HL-60 (cell line): ENCODE measurements at regions not wholly inside any gene's neighbourhood (a gene's known extent, or its start where the extent isn't known, plus 50 kb on each side); places are given as distances from the start of the nearest gene placed in this dataset.

ENCODE experiments used
- DNase-seq, 2 experiments: peaks; one replicate each; pipeline ENCODE4 v3.0.0-alpha.2; 2010 to 2020; ENCODE audit warnings: low read depth in 1 of 2, low spot score in 1 of 2
- H3K27ac ChIP-seq: fragments of 250-450 bp; sonication (Bioruptor Pico); replicated peaks from 2 replicates; pipeline ENCODE4 v1.5.1; 2020; ENCODE audit warnings: mild to moderate bottlenecking, moderate library complexity
- H3K27me3 ChIP-seq: fragments of 250-450 bp; sonication (Bioruptor Pico); 2 replicates; pipeline ENCODE4 v1.5.1; 2021; ENCODE audit warnings: mild to moderate bottlenecking, moderate library complexity; ENCODE audit not compliant: insufficient read depth, poor library complexity, severe bottlenecking
- H3K4me3 ChIP-seq: replicated peaks from 2 replicates; pipeline ENCODE4 v1.5.1; 2011; ENCODE audit warnings: mild to moderate bottlenecking, control low read depth, low read length; ENCODE audit not compliant: insufficient read depth
- GABPA ChIP-seq: IDR thresholded peaks from 2 replicates; pipeline ENCODE4 v1.6.1; 2012; ENCODE audit warnings: low read depth
- POLR2AphosphoS5 ChIP-seq: IDR thresholded peaks from 2 replicates; pipeline ENCODE4 v1.6.1; 2012; ENCODE audit warnings: low read depth
- REST ChIP-seq: IDR thresholded peaks from 2 replicates; pipeline ENCODE4 v1.6.1; 2012; ENCODE audit warnings: low read depth; ENCODE audit not compliant: insufficient replicate concordance
- SPI1 ChIP-seq: IDR thresholded peaks from 2 replicates; pipeline ENCODE4 v1.6.1; 2012; ENCODE audit warnings: low read depth, mild to moderate bottlenecking, borderline replicate concordance
- TF ChIP-seq, protein P1 (sequence below): IDR thresholded peaks from one replicate; pipeline ENCODE4 v1.5.1; 2011; ENCODE audit warnings: low read length, control low read depth, inconsistent platforms; ENCODE audit not compliant: insufficient read depth

DNA sequence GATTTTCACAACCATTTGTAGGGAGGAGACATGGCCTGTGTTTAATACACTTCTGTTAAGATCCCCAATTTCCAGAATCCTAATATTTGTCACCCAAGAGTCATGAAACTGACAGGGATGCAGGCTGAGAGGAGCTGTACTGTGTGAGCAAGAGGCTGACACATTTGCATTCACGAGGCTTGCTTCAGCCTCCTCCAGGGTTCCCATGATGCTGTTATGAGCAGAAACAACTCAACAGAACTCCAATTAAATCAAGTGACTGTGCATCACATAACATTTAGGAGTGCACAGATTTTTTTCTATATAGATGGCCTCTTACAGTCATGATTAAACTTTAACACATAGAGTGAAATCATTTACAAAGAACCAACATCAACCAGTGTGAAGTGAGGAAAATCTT is 292.3 kb upstream of the STT3B start:
- DNase-seq = no peak
- TF ChIP-seq POLR2AphosphoS5 (no peak), REST (no peak), SPI1 (no peak), GABPA (no peak)
- TF ChIP-seq, protein P1, sequence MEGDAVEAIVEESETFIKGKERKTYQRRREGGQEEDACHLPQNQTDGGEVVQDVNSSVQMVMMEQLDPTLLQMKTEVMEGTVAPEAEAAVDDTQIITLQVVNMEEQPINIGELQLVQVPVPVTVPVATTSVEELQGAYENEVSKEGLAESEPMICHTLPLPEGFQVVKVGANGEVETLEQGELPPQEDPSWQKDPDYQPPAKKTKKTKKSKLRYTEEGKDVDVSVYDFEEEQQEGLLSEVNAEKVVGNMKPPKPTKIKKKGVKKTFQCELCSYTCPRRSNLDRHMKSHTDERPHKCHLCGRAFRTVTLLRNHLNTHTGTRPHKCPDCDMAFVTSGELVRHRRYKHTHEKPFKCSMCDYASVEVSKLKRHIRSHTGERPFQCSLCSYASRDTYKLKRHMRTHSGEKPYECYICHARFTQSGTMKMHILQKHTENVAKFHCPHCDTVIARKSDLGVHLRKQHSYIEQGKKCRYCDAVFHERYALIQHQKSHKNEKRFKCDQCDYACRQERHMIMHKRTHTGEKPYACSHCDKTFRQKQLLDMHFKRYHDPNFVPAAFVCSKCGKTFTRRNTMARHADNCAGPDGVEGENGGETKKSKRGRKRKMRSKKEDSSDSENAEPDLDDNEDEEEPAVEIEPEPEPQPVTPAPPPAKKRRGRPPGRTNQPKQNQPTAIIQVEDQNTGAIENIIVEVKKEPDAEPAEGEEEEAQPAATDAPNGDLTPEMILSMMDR = no peak
- Histone ChIP-seq H3K27me3 (no peaks in the 10 kb centered on the region), H3K4me3 (no peak overlapping the region), H3K27ac (no peak overlapping the region)

GRCh38 chr3:31240874-31241273 is 291.9 kb upstream of the STT3B start:
- H3K27ac ChIP-seq = no peak overlapping the region
- no peak overlapping the region for H3K4me3 ChIP-seq
- no peak for DNase-seq
- no peak for TF ChIP-seq GABPA
- no peak for TF ChIP-seq SPI1
- TF ChIP-seq REST = no peak
- no peak for TF ChIP-seq POLR2AphosphoS5
- TF ChIP-seq, protein P1 = no peak
- no peaks in the 10 kb centered on the region for H3K27me3 ChIP-seq

- Histone ChIP-seq H3K27ac (no peak overlapping the region), H3K4me3 (no peak overlapping the region), H3K27me3 (no peaks in the 10 kb centered on the region)
- no peak for TF ChIP-seq SPI1
- TF ChIP-seq POLR2AphosphoS5 = no peak
- TF ChIP-seq REST = no peak
- DNase-seq = no peak
Measured at GRCh38 chr3:31241533-31241932, 291.2 kb upstream of the STT3B start.
